GM20431 (cell line): ENCODE measurements at regions not wholly inside any gene's neighbourhood (a gene's known extent, or its start where the extent isn't known, plus 50 kb on each side); places are given as distances from the start of the nearest gene placed in this dataset.

Experiments
- in situ Hi-C: fragments of 300-500 bp; cut with MseI, MboI; formaldehyde crosslinking; loops from one replicate; pipeline ENCODE4 v1.15.0; 2020; ENCODE audit warnings: low sequenced_read_pairs; ENCODE audit not compliant: unreplicated experiment

- in situ Hi-C loops, result no loop called here
Observed at GRCh38 chr2:217076657-217077232, 216.9 kb upstream of the TNP1 start.

GRCh38 chr2:217076058-217076435 is 216.2 kb upstream of the TNP1 start:
- in situ Hi-C loops, result no loop called here

- in situ Hi-C loops, result no loop called here
Observed at GRCh38 chr2:217075268-217076057, 215.6 kb upstream of the TNP1 start.

- in situ Hi-C loops, result no loop called here
Observed at GRCh38 chr2:217074576-217075255, 214.9 kb upstream of the TNP1 start.

GRCh38 chr2:217071416-217071815 is 211.6 kb upstream of the TNP1 start:
- in situ Hi-C loops, result no loop called here

- in situ Hi-C loops, result no loop called here
Observed at GRCh38 chr2:217070611-217071010, 210.7 kb upstream of the TNP1 start.

GRCh38 chr2:217070043-217070430 is 210.2 kb upstream of the TNP1 start:
- in situ Hi-C loops, result no loop called here

GRCh38 chr2:217069263-217070042 is 209.6 kb upstream of the TNP1 start:
- in situ Hi-C loops, result no loop called here

GRCh38 chr2:217068677-217069250 is 208.9 kb upstream of the TNP1 start:
- in situ Hi-C loops, result no loop called here

- in situ Hi-C loops, result no loop called here
Observed at GRCh38 chr2:217067787-217068186, 207.9 kb upstream of the TNP1 start.

- in situ Hi-C loops, result no loop called here
Observed at GRCh38 chr2:217066510-217067270, 206.8 kb upstream of the TNP1 start.

- in situ Hi-C loops, result no loop called here
Observed at GRCh38 chr2:217065695-217066405, 206.0 kb upstream of the TNP1 start.

- in situ Hi-C loops, result no loop called here
Observed at GRCh38 chr2:217065012-217065290, 205.1 kb upstream of the TNP1 start.

GRCh38 chr2:217064234-217065011 is 204.6 kb upstream of the TNP1 start:
- in situ Hi-C loops, result no loop called here

GRCh38 chr2:217063238-217063755 is 203.4 kb upstream of the TNP1 start:
- in situ Hi-C loops, result no loop called here

GRCh38 chr2:217062768-217063167 is 202.9 kb upstream of the TNP1 start:
- in situ Hi-C loops, result no loop called here

- in situ Hi-C loops, result no loop called here
Observed at GRCh38 chr2:217061916-217062505, 202.1 kb upstream of the TNP1 start.
